ENCODE measurements at regions not wholly inside any gene's neighbourhood (a gene's known extent, or its start where the extent isn't known, plus 50 kb on each side); places are given as distances from the start of the nearest gene placed in this dataset.

GRCh38 chr4:147122685-147123084, 177.0 kb upstream of the TTC29 start:
- no peaks in the 10 kb centered on the region for H4K20me1 ChIP-seq (ENCODE audit: control insufficient read depth, insufficient read depth, low read depth, low read length)
- no peaks in the 10 kb centered on the region for H3K79me2 ChIP-seq (ENCODE audit: control insufficient read depth, low read length)
- no peak overlapping the region for H3K4me3 ChIP-seq (ENCODE audit: low read length)
- no peaks in the 10 kb centered on the region for H3F3A ChIP-seq (ENCODE audit: control insufficient read depth, insufficient read depth)
- H3K27me3 ChIP-seq (ENCODE audit: control insufficient read depth, low read length) = no peaks in the 10 kb centered on the region
- H3K9me3 ChIP-seq (ENCODE audit: control insufficient read depth, insufficient read depth, low read length) = no peaks in the 10 kb centered on the region
- no peak for TF ChIP-seq EZH2phosphoT487 (IDR thresholded peaks at IDR 0.05; ENCODE audit: borderline replicate concordance, low read length)
- TF ChIP-seq, protein P1, sequence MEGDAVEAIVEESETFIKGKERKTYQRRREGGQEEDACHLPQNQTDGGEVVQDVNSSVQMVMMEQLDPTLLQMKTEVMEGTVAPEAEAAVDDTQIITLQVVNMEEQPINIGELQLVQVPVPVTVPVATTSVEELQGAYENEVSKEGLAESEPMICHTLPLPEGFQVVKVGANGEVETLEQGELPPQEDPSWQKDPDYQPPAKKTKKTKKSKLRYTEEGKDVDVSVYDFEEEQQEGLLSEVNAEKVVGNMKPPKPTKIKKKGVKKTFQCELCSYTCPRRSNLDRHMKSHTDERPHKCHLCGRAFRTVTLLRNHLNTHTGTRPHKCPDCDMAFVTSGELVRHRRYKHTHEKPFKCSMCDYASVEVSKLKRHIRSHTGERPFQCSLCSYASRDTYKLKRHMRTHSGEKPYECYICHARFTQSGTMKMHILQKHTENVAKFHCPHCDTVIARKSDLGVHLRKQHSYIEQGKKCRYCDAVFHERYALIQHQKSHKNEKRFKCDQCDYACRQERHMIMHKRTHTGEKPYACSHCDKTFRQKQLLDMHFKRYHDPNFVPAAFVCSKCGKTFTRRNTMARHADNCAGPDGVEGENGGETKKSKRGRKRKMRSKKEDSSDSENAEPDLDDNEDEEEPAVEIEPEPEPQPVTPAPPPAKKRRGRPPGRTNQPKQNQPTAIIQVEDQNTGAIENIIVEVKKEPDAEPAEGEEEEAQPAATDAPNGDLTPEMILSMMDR (IDR thresholded peaks at IDR 0.05; ENCODE audit: low read depth, low read length, poor library complexity, severe bottlenecking) = no peak
- no peaks in the 10 kb centered on the region for H3K36me3 ChIP-seq (ENCODE audit: control insufficient read depth, low read length)
- H3K4me2 ChIP-seq (ENCODE audit: low read length) = no peak overlapping the region
- no peaks in the 10 kb centered on the region for H3K9me2 ChIP-seq (replicated peaks; ENCODE audit: control insufficient read depth, low read length)
- no peaks in the 10 kb centered on the region for H3K4me1 ChIP-seq (ENCODE audit: control insufficient read depth, low read length)
- H3K27ac ChIP-seq (ENCODE audit: low read depth, low read length) = no peak overlapping the region

- no peaks in the 10 kb centered on the region for H3K27me3 ChIP-seq (ENCODE audit: control insufficient read depth, low read length)
- no peaks in the 10 kb centered on the region for H3K9me3 ChIP-seq (ENCODE audit: control insufficient read depth, insufficient read depth, low read length)
- no peaks in the 10 kb centered on the region for H3K36me3 ChIP-seq (ENCODE audit: control insufficient read depth, low read length)
- TF ChIP-seq EZH2phosphoT487 (IDR thresholded peaks at IDR 0.05; ENCODE audit: borderline replicate concordance, low read length) = no peak
- TF ChIP-seq, protein P1 (IDR thresholded peaks at IDR 0.05; ENCODE audit: low read depth, low read length, poor library complexity, severe bottlenecking) = no peak
- H3F3A ChIP-seq (ENCODE audit: control insufficient read depth, insufficient read depth) = no peaks in the 10 kb centered on the region
- no peak overlapping the region for H3K4me2 ChIP-seq (ENCODE audit: low read length)
- H3K4me1 ChIP-seq (ENCODE audit: control insufficient read depth, low read length) = no peaks in the 10 kb centered on the region
- H3K4me3 ChIP-seq (ENCODE audit: low read length) = no peak overlapping the region
- H3K27ac ChIP-seq (ENCODE audit: low read depth, low read length) = no peak overlapping the region
- no peaks in the 10 kb centered on the region for H3K9me2 ChIP-seq (replicated peaks; ENCODE audit: control insufficient read depth, low read length)
- no peaks in the 10 kb centered on the region for H3K79me2 ChIP-seq (ENCODE audit: control insufficient read depth, low read length)
- no peaks in the 10 kb centered on the region for H4K20me1 ChIP-seq (ENCODE audit: control insufficient read depth, insufficient read depth, low read depth, low read length)
Observed at GRCh38 chr4:147123146-147123545, 177.5 kb upstream of the TTC29 start.

GRCh38 chr4:147128787-147129186, 183.1 kb upstream of the TTC29 start:
- Histone ChIP-seq H4K20me1 (ENCODE audit: control insufficient read depth, insufficient read depth, low read depth, low read length) (no peaks in the 10 kb centered on the region), H3K4me1 (ENCODE audit: control insufficient read depth, low read length) (no peaks in the 10 kb centered on the region), H3K4me2 (ENCODE audit: low read length) (no peak overlapping the region), H3K27me3 (ENCODE audit: control insufficient read depth, low read length) (no peaks in the 10 kb centered on the region), H3K36me3 (ENCODE audit: control insufficient read depth, low read length) (no peaks in the 10 kb centered on the region), H3K79me2 (ENCODE audit: control insufficient read depth, low read length) (no peaks in the 10 kb centered on the region), H3K9me3 (ENCODE audit: control insufficient read depth, insufficient read depth, low read length) (no peaks in the 10 kb centered on the region), H3K4me3 (ENCODE audit: low read length) (no peak overlapping the region), H3K9me2 (replicated peaks; ENCODE audit: control insufficient read depth, low read length) (no peaks in the 10 kb centered on the region), H3F3A (ENCODE audit: control insufficient read depth, insufficient read depth) (no peaks in the 10 kb centered on the region), H3K27ac (ENCODE audit: low read depth, low read length) (no peak overlapping the region)
- TF ChIP-seq, protein P1 (IDR thresholded peaks at IDR 0.05; ENCODE audit: low read depth, low read length, poor library complexity, severe bottlenecking) = no peak
- no peak for TF ChIP-seq EZH2phosphoT487 (IDR thresholded peaks at IDR 0.05; ENCODE audit: borderline replicate concordance, low read length)

GRCh38 chr4:147129687-147130086, 184.0 kb upstream of the TTC29 start:
- Histone ChIP-seq H3K79me2 (ENCODE audit: control insufficient read depth, low read length) (no peaks in the 10 kb centered on the region), H3K27ac (ENCODE audit: low read depth, low read length) (no peak overlapping the region), H3K9me2 (replicated peaks; ENCODE audit: control insufficient read depth, low read length) (no peaks in the 10 kb centered on the region), H3K4me3 (ENCODE audit: low read length) (no peak overlapping the region), H3K27me3 (ENCODE audit: control insufficient read depth, low read length) (0 out of 2 replicates have a peak, but pooled peaks cover 3% of the 10 kb centered on the region), H3K4me1 (ENCODE audit: control insufficient read depth, low read length) (no peaks in the 10 kb centered on the region), H3K9me3 (ENCODE audit: control insufficient read depth, insufficient read depth, low read length) (no peaks in the 10 kb centered on the region), H4K20me1 (ENCODE audit: control insufficient read depth, insufficient read depth, low read depth, low read length) (no peaks in the 10 kb centered on the region), H3K4me2 (ENCODE audit: low read length) (no peak overlapping the region), H3K36me3 (ENCODE audit: control insufficient read depth, low read length) (no peaks in the 10 kb centered on the region), H3F3A (ENCODE audit: control insufficient read depth, insufficient read depth) (no peaks in the 10 kb centered on the region)
- TF ChIP-seq, protein P1 (IDR thresholded peaks at IDR 0.05; ENCODE audit: low read depth, low read length, poor library complexity, severe bottlenecking) = no peak
- TF ChIP-seq EZH2phosphoT487 (IDR thresholded peaks at IDR 0.05; ENCODE audit: borderline replicate concordance, low read length) = no peak

All from DOHH2 (cell line).